Tibial nerve (tissue), 3 donors: ENCODE measurements at regions not wholly inside any gene's neighbourhood (a gene's known extent, or its start where the extent isn't known, plus 50 kb on each side); places are given as distances from the start of the nearest gene placed in this dataset.

Experiments
- POLR2A ChIP-seq, 2 donors: fragments of 450-650 bp; IDR thresholded peaks; one replicate each; pipeline ENCODE4 v1.6.1; 2017; ENCODE audit warnings: antibody characterized with exemption in 2 of 2, mild to moderate bottlenecking in 2 of 2, moderate library complexity in 2 of 2
- TF ChIP-seq, protein P1 (sequence below), 5 experiments: fragments of 200-600 bp in 3 of 5; fragments of 450-650 bp in 2 of 5; sonication (generic) in 3 of 5; IDR thresholded peaks; one replicate each; pipeline ENCODE4 v1.5.1; 2016 to 2019; ENCODE audit warnings: antibody characterized with exemption in 5 of 5, mild to moderate bottlenecking in 3 of 5, moderate library complexity in 2 of 5

DNA sequence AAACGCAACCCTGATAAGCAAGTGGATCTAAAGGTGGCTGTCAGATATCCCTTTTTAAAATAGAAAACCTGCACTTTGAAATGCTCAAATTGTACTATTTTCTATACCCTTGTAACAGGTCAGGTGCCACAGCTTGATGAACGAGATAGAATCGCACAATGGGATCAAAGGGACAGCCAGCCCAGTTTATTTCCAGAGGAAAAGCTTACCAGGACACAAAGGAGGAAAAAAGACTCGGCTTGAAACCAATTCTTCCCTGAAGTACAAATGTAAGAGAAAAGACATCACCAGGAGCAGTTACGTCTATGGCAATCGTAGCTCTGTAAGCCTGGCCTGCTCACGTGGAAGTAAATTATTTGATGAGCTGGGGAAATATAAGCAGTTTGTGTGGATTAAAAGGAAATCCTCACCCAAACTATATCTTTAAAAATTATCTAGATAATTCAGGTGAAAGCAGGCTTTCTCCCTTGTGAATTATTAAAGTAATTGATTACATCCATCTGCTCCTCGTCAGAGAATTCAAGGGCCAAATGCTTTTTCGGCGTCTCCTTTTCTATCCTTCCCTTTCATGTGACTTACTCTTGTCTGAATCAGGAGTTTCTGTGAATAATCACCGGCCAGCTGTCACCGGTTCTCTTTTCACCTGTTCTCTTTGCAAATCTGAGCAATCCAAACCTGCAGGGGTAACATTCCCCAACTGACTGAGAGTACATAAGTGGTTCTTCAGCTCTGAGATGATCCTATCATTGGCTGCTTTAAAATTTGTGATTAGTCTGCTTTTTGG, 339.2 kb upstream of the ONECUT1 start:
- no peak for TF ChIP-seq POLR2A (IDR thresholded peaks at IDR 0.05)
- TF ChIP-seq, protein P1, sequence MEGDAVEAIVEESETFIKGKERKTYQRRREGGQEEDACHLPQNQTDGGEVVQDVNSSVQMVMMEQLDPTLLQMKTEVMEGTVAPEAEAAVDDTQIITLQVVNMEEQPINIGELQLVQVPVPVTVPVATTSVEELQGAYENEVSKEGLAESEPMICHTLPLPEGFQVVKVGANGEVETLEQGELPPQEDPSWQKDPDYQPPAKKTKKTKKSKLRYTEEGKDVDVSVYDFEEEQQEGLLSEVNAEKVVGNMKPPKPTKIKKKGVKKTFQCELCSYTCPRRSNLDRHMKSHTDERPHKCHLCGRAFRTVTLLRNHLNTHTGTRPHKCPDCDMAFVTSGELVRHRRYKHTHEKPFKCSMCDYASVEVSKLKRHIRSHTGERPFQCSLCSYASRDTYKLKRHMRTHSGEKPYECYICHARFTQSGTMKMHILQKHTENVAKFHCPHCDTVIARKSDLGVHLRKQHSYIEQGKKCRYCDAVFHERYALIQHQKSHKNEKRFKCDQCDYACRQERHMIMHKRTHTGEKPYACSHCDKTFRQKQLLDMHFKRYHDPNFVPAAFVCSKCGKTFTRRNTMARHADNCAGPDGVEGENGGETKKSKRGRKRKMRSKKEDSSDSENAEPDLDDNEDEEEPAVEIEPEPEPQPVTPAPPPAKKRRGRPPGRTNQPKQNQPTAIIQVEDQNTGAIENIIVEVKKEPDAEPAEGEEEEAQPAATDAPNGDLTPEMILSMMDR (IDR thresholded peaks at IDR 0.05): no peak
